Hepatocyte (in vitro differentiated cells): ENCODE measurements at regions not wholly inside any gene's neighbourhood (a gene's known extent, or its start where the extent isn't known, plus 50 kb on each side); places are given as distances from the start of the nearest gene placed in this dataset.

Source experiments
- DNase-seq: peaks from one replicate; pipeline ENCODE4 v3.0.0-alpha.2; 2016; ENCODE audit warnings: low spot score
- H2AFZ ChIP-seq: fragments of 200-600 bp; sonication (generic); 2 replicates; pipeline ENCODE4 v1.6.0; 2016; ENCODE audit warnings: antibody characterized with exemption, mild to moderate bottlenecking
- H3K27ac ChIP-seq: fragments of 200-600 bp; sonication (generic); 2 replicates; pipeline ENCODE4 v1.5.1; 2016; ENCODE audit warnings: mild to moderate bottlenecking
- H3K27me3 ChIP-seq: fragments of 200-600 bp; sonication (generic); 2 replicates; pipeline ENCODE4 v1.6.1; 2016
- H3K36me3 ChIP-seq: fragments of 200-600 bp; sonication (generic); replicated peaks from 2 replicates; pipeline ENCODE4 v1.5.1; 2016; ENCODE audit warnings: low read depth; ENCODE audit not compliant: insufficient read depth
- H3K4me1 ChIP-seq: fragments of 200-600 bp; sonication (generic); 2 replicates; pipeline ENCODE4 v1.5.1; 2016; ENCODE audit warnings: mild to moderate bottlenecking, moderate library complexity; ENCODE audit not compliant: insufficient read depth
- H3K4me2 ChIP-seq: fragments of 200-600 bp; sonication (generic); 2 replicates; pipeline ENCODE4 v1.6.0; 2016
- H3K4me3 ChIP-seq: fragments of 200-600 bp; sonication (generic); 2 replicates; pipeline ENCODE4 v1.5.1; 2016; ENCODE audit warnings: mild to moderate bottlenecking
- H3K79me2 ChIP-seq: fragments of 200-600 bp; sonication (generic); 2 replicates; pipeline ENCODE4 v1.6.0; 2017; ENCODE audit warnings: mild to moderate bottlenecking
- H3K9me2 ChIP-seq: fragments of 200-600 bp; sonication (generic); replicated peaks from 2 replicates; pipeline ENCODE4 v1.6.0; 2017; ENCODE audit warnings: mild to moderate bottlenecking; ENCODE audit not compliant: insufficient read depth
- H3K9me3 ChIP-seq: fragments of 200-600 bp; sonication (generic); 2 replicates; pipeline ENCODE4 v1.5.1; 2016; ENCODE audit warnings: low read depth, mild to moderate bottlenecking
- H4K20me1 ChIP-seq: fragments of 200-600 bp; sonication (generic); 2 replicates; pipeline ENCODE4 v1.6.0; 2016; ENCODE audit warnings: mild to moderate bottlenecking; ENCODE audit not compliant: insufficient read depth, poor library complexity, severe bottlenecking
- CTCF ChIP-seq: fragments of 200-600 bp; sonication (generic); IDR thresholded peaks from 2 replicates; pipeline ENCODE4 v1.5.1; 2016; ENCODE audit warnings: antibody characterized with exemption, mild to moderate bottlenecking; ENCODE audit not compliant: poor library complexity
- EZH2 ChIP-seq: fragments of 200-600 bp; sonication (generic); IDR thresholded peaks from 2 replicates; pipeline ENCODE4 v1.6.1; 2016; ENCODE audit warnings: antibody characterized with exemption, mild to moderate bottlenecking, borderline replicate concordance
- EZH2phosphoT487 ChIP-seq: fragments of 200-600 bp; sonication (generic); IDR thresholded peaks from one replicate; pipeline ENCODE4 v1.6.1; 2018; ENCODE audit warnings: antibody characterized with exemption, mild to moderate bottlenecking, low read depth, moderate library complexity; ENCODE audit not compliant: unreplicated experiment, severe bottlenecking
- WGBS: methylation state at CpG from one replicate; pipeline ENCODE4 v1.1.6; 2016; ENCODE audit warnings: low lambda C conversion rate; ENCODE audit errors: missing lambda C conversion rate; 5-methylcytosine and 5-hydroxymethylcytosine counted together

- Histone ChIP-seq H3K27ac (no peak overlapping the region), H3K27me3 (no peaks in the 10 kb centered on the region), H3K9me3 (no peaks in the 10 kb centered on the region), H3K9me2 (no peaks in the 10 kb centered on the region), H3K79me2 (no peaks in the 10 kb centered on the region), H2AFZ (no peak overlapping the region), H3K36me3 (no peaks in the 10 kb centered on the region), H3K4me2 (no peak overlapping the region), H3K4me1 (no peaks in the 10 kb centered on the region), H4K20me1 (no peaks in the 10 kb centered on the region), H3K4me3 (no peak overlapping the region)
- TF ChIP-seq EZH2 (no peak), EZH2phosphoT487 (no peak), CTCF (no peak)
- no peak for DNase-seq
- 91% methylated on average over 11 of the region's 12 CpGs for WGBS
Observed at GRCh38 chr16:35142809-35143192, 1683.4 kb downstream of the TP53TG3F start.

GRCh38 chr16:35144212-35144932 lies 1685.0 kb downstream of the TP53TG3F start:
- H3K27ac ChIP-seq, result no peak overlapping the region
- H3K9me2 ChIP-seq, result no peaks in the 10 kb centered on the region
- no peak for DNase-seq
- H3K9me3 ChIP-seq, result no peaks in the 10 kb centered on the region
- H3K36me3 ChIP-seq, result no peaks in the 10 kb centered on the region
- no peaks in the 10 kb centered on the region for H3K27me3 ChIP-seq
- H3K4me3 ChIP-seq, result no peak overlapping the region
- H2AFZ ChIP-seq, result no peak overlapping the region
- TF ChIP-seq CTCF (no peak), EZH2 (no peak), EZH2phosphoT487 (no peak)
- H3K4me2 ChIP-seq, result no peak overlapping the region
- no peaks in the 10 kb centered on the region for H4K20me1 ChIP-seq
- H3K4me1 ChIP-seq, result no peaks in the 10 kb centered on the region
- no peaks in the 10 kb centered on the region for H3K79me2 ChIP-seq
- 80% methylated on average over 22 of the region's 22 CpGs for WGBS

- Histone ChIP-seq H3K4me3 (no peak overlapping the region), H3K27me3 (no peaks in the 10 kb centered on the region), H3K9me3 (no peaks in the 10 kb centered on the region), H2AFZ (no peak overlapping the region), H3K79me2 (no peaks in the 10 kb centered on the region), H4K20me1 (no peaks in the 10 kb centered on the region), H3K27ac (no peak overlapping the region), H3K36me3 (no peaks in the 10 kb centered on the region), H3K4me1 (no peaks in the 10 kb centered on the region), H3K9me2 (no peaks in the 10 kb centered on the region), H3K4me2 (no peak overlapping the region)
- DNase-seq, result no peak
- WGBS, result 92% methylated on average over 23 of the region's 23 CpGs
- TF ChIP-seq EZH2, result no peak
- no peak for TF ChIP-seq EZH2phosphoT487
- no peak for TF ChIP-seq CTCF
Observed at GRCh38 chr16:35146031-35146710, 1686.8 kb downstream of the TP53TG3F start.
